OCI-M1 (cell line): ENCODE measurements at regions not wholly inside any gene's neighbourhood (a gene's known extent, or its start where the extent isn't known, plus 50 kb on each side); places are given as distances from the start of the nearest gene placed in this dataset.
A peak's percentile ranks its signal among the peaks of the same experiment; 100 is the strongest.

ENCODE experiments used
- DNase-seq: peaks from one replicate; lab custom pipeline; 2025; lab: John Stamatoyannopoulos, UW

DNA sequence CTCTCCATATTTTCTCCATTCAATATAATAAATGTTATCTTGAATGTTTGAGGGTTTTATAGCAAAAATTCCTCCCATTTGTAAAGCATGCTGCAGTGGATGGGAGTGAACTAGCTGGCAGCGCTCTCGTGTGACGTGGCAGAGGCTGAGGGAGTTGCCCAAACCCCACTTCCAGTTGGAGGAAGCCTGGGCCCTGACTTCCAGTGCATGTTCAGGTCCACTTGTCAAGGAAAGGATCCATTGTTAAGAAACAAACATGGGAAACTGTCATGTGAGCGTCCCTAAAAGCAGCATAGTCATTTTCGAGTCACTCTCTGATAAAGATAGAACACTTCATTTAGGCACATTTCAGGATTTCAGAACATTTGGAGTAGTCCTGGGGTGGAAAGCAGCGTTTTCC lies 116.6 kb downstream of the SLC25A47 start:
- no peak for DNase-seq

DNA sequence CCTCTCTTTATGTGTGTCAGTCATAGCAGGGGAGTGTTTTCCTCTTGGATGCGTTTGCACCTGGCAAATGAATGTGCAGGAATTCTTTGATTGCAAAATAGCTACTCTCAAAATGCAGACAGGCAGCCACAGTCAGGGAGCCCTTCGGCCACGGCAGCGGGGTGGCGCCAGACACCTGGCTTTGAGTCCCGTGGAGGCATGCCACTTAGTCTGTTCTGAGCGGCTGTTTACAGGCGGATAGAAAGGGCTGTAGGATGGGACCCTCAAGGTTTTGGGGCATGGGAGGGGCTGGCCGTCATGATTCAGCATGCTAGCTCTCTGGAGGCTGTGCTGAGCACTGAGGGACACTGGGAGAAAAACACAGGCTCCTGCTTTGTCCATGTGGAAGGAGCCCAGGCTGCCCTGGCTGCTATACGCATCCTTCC lies 117.1 kb downstream of the SLC25A47 start:
- DNase-seq, result peak; percentile 82

DNA sequence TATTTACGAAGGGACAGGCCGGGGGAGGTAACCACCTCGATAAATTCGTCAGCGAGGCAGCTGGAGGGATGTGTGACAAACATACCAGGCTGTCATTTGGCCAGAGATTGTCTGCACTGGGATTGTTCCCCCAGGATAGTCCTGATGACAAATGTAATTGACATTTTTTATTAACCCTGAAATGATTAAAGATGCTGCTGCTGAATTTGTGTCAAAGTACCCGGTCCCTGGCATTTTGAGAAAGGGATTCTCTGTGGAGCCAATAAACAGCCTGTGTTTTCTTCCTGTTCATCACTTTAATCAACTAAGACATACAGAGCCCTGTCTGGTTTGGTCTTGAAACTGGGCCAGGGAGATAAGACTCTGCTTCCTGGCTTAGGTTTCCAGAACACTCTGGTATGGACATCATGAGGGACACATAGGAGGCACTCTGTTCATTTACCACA lies 117.6 kb downstream of the SLC25A47 start:
- peak; percentile 55 for DNase-seq

DNA sequence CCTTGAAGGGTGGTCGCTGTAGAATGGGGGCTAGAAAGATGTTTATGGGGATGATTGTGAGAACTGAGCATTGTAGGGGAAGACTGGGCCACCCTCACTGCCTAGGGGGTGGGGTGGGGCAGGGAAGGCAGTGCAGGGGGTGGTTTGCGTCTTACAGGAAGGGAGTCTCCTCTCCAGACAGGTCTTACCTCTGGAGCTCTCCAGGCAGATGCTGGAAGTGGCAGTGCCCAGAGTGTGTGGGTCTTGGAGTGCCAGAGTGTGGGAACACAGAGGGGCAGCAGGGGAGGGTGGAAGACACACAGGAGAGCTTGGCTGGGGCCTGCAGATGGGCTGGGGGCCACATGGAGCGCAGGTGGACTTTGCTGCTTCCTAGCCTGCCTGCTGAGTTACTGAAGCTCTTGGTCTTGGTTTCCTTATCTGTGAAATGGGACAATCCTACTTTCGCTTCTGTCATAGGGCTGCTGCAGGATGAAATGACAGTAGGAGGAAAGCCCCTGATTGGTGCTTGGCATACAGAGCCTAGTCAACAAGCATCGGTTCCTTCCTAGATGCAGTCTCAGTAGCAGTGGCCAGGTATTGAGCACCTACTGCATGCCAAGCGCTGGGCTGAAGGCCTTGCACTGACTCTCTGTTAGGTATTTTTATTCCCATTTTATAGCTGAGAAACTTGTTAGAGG lies 118.3 kb downstream of the SLC25A47 start:
- no peak for DNase-seq

DNA sequence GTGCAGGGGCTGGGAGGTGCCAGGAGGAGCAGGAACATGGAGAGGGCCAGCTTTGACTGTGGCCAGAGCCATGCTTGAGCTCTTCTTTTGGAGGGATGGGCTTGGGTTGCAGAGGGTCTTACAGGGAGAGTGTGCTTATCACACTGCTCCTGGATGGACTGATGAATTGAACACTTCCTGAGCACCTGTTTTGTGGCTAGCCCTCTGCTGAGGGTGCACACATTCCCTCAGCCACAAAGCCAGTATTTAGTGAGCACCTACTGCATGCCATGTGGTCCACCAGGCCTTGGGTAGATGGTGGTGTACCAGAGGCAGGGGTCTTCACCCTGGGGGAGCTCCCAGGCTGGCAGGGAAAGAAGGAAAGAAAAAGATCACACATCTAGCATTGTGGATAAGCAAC lies 118.9 kb downstream of the SLC25A47 start:
- DNase-seq, result no peak

DNA sequence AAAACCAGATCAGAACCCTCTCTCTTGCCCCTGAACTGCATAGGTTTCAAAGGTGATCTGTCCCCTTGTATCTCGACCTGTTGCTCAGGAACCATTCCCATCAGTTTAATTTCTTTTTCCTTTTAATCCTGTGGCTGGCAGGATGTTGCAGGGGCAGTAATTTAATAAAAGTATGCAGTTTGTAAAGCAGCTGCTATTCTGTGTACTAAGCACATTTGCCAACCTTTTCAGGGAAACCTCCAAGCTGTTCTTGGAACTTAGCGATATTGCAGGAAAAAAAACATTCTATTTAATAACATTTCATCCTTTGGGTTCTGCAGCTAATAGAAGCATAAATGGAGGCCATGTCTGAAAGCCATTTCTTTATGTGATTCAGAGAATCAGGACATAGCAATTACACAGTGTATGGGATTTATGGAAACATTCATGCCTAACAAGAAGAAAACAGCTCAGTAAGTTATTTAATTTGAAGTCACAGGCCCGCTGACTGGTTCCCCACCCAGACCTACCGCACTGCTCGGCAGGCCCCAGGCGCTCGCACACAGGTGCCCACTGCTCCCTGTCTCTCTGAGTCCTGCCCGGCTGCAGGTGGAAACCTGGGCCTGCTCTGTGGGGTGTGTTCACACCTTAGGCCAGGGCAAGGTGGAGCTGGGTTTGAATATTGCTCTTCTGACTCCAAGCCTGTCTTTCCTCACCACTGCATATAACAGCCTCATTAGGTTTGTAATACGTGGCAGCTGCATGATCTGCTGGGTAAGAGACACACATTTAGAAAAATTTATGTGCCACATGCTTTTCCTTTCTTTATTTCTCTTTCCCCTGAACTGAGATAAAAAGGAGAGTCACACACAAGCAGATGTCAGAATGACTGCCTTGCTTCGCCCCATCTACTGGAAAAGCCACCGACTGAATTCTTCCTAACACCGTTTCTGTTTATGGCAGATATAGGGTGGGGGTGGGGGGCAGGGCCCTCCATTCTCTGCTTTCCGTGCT lies 119.7 kb downstream of the SLC25A47 start:
- no peak for DNase-seq

DNA sequence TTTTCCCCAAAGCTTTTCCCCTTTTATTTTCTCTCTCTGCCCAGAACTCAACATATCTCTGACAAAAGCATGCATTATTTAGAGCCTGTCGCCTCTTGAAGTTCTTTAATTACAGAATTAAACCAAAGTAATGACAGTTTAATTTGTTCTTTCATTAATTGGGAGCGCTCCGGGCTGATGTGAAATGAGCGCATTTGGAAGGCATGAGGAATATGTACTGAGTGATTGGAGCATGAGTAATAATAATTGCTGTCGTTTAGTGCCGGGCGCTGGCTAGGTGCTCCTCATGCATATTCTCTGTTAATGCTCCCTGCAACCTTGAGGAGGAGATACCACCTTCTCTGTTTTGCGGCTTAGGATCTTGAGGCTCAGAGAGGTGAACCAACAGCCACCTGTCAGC lies 120.5 kb downstream of the SLC25A47 start:
- no peak for DNase-seq

DNA sequence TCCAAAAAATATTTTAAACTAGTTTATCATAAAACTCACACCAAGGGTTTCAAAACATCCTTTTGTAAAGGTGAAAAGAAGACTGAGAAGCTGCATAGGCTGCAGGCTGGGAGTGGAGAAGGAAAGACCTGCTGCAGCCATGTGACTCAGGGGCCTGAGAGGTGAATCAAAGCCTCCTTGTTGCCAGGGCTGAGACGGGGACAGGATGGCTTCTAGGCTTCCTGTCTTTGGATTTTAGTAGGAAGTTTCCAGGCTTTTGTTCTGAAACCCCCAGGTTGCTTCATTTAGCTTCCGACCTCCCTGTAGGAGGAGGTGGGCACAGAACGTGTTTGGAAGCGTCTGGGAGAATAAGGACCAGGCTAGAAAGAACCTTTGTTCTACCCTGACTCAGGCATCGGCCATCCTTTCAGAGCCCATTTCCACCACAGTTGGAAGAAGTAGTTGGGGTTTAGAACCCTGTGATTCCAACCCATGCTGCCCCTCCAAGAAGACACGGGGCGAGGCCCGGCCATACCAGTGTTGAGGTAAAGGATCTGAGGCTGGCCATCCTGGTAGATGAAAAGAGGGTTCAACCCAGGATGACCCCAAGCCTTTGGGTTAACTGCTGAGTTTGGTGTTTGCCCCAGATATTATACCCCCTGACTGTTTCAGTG lies 122.4 kb downstream of the SLC25A47 start:
- DNase-seq, result no peak

DNA sequence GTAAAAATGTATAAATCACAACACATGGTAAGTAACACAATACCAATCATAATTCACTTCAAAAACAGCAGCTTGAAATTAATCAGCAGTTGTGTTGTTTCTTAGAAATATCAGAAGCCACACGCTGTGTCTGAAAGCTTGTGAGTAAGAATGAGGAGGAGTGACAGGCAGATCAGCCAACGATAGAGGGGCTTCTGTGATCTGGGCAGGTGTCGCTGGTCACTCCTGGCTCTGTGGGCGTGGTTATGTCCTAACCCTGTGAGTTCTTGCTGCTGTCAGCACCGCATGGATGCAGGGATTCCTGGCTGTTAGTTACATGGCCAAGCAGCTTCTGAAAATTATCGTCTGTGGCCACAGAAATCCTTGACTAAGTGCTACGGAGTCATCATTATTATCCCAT lies 123.4 kb downstream of the SLC25A47 start:
- DNase-seq, result no peak

DNA sequence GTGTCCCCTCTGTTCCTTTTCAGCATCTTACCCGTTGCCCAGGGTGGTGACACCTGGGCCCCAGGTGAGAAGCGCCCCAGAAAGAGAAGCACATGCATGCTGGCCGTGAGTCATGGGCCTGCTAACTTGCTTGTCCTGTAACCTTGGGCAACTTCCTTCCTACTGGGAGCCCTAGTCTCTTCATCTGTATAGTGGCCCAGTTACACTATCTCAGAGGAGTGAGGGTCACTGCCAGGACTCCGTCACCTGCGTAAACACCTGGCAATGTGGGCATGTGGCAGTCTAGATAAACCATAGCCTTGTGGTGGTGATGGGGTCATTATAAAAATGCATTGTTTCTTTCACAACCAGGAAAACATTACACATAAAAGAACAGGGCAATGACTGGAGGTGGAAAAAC lies 125.2 kb downstream of the SLC25A47 start:
- DNase-seq, result no peak

DNA sequence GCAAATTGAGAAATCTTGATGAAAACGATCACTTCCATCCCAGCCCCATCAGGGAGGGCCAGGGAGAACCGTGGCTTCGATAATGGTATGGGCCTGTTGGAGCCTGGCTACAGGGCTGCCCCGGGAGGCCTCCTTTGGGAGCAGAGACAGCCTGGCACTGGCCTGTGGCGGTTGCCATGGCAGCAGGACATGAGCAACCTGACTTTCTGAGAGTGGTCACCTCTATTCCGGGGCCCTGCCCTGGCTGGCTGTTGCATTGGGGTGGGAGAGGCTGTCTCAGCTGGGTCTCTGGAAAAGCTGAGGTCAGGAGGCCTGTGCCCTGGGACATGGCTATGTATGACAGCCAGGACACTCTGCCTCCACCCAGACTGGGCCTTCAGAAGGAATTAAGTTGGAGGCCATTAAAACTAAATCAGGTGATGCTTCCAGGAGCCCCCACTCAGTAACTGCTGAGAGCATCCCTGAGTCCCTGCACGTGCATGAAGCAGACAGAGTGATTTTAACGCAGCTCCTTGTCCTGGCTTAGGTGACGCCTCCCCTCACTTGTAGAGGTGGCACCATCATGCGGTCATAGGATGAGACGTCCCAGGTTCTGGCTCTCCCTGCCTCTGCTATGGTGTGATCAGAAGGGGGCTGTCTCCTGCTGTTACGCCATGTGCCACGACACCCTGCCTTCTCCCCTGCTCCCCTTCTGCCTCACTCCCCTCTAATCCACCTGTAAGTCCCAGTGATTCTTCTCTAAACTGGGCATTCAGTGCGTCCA lies 126.3 kb downstream of the SLC25A47 start:
- DNase-seq, result no peak

DNA sequence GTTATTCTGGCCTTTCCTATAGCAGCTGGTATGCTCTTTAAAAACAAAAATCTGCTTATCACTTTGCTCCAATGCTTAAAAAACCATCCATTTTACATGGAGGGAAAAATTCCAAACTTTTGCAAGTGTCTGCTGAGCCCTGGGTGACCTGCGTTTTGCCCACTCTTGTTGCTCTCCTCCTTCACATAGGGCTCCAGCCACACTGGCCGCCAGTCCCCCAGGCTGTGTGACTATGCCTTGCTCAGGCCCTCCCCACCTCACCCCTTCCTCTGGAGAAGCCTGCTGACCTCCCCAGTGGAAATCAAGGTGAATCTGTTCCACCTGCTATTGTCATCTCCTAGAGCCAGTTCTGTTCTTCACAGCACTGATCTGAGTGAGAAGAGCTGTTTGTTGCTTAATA lies 126.9 kb downstream of the SLC25A47 start:
- DNase-seq, result no peak

DNA sequence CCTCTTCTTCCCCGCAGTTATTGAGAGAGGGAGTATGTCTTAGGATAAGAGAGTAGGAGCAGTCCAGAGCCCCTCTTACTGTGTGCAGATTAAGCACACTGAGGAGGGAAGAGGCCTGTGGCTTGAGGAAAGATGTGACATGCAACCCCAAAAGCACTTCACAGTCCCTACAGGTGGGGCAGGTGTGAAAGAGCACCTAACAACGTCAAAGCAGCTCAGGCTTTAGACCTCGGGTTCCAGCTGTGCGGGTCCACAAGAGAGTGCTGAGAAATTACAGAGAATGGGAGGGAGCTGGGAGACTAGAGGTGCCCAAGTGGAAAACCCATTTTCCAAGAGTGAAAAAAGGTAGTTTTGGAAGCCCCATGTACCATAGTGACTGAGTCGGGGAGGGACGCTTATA lies 127.6 kb downstream of the SLC25A47 start:
- no peak for DNase-seq

DNA sequence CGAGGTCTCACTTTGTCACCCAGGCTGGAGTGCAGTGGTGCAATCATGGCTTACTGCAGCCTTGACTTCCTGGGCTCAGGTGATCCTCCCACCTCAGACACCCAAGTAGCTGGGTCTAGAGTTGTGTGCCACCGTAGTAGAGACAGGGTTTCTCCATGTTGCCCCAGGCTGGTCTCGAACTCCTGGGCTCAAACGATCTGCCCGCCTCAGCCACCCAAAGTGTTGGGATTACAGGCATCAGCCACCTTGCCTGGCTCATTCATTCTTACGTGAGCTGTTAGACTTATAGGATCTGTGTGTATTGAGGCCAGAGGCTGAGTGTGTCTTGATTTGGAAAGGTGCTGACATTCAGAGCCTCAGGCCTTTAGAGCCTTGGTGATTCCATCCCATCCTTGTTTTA lies 128.1 kb downstream of the SLC25A47 start:
- no peak for DNase-seq

DNA sequence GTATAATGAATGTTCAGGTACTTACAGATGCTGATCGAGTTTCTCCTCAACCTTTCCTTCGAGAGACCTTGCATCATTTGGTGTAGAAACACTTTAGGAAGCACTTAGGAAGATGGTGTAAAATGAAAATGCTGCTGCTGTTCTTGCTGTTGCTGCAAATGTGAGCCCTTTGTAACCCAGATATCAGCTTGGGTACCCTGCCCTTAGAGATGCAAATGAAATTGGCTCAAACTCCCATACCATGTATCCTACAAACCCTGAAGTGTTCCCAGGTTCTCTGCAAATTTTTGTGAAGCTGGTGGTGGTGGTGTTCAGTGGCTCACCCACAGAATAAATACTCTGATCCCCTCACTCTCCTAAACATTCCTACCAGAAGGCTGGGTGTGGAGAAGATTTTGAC lies 130.8 kb downstream of the SLC25A47 start:
- DNase-seq, result no peak

DNA sequence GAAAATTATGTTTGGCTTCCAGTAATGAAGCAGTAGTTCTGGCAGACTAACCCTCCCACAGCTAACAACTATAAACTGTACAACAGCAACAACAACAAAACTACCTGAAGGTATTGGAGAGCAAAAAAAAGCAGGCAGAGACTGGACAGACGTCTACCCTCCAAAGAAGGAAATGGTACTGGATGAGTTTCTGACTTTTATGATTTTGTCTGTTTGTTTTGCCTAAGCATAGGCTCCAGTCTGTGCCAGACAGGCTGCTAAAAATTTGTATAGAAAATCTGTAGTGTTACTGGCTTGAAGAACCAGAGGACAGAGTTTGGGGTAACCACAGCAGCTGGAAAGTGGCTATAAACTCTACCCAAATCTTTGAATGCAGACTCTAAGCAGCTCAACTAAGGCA lies 131.3 kb downstream of the SLC25A47 start:
- DNase-seq, result no peak

DNA sequence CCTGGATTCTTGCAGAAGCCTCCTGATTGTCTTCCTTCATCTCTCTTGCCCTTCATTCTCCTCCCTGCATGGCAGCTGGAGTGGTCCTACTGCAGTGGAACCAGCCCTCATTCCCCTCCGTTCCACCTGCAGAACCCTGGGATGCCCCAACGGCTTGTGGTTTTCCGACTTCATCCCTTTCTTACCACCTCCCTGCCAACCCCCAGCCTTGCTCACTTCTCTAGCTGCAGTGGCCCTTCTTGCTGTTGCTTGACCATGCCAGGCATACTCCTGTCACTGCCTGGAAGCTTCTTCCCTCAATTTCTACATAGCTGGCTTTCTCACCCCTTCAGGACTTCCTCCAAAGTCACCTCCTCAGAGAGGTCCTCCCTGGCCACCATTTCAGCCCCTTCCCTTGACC lies 123.3 kb downstream of the BEGAIN start:
- DNase-seq, result no peak

DNA sequence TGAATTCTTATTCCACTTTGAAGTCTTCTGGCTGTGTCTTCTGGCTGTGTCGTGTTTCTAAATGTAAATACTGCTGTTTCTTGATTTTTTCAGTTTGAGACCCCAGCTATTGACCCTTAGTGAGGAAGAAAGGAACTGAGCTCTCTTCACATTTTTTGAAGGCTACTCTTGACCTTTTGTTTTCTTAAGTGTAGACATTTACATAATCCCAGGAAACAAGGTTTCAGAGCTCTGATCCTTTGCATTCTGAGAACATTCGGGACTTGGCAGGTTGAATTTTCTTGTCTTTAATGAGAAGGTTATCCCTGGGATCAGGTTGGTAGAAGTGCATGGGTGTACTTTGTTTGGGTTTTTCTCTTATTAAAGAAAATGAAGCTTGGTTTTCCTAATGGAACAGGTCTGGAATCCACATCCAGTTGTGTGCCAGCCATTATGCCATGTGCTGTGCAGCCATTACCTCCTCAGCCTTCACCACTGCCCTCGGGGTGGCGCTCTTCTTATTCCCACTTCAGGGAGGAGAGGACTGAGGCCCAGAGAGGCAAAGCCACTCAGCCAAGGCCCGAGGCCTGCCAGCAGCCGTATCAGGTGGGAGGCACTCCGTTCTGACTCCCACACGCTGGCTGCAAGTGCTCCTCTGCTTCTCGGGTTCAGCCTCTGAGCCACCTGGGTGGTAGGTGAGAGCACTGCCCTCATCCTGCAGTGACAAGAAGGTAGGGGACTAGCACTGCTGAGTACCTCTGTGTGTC lies 120.9 kb downstream of the BEGAIN start:
- no peak for DNase-seq

DNA sequence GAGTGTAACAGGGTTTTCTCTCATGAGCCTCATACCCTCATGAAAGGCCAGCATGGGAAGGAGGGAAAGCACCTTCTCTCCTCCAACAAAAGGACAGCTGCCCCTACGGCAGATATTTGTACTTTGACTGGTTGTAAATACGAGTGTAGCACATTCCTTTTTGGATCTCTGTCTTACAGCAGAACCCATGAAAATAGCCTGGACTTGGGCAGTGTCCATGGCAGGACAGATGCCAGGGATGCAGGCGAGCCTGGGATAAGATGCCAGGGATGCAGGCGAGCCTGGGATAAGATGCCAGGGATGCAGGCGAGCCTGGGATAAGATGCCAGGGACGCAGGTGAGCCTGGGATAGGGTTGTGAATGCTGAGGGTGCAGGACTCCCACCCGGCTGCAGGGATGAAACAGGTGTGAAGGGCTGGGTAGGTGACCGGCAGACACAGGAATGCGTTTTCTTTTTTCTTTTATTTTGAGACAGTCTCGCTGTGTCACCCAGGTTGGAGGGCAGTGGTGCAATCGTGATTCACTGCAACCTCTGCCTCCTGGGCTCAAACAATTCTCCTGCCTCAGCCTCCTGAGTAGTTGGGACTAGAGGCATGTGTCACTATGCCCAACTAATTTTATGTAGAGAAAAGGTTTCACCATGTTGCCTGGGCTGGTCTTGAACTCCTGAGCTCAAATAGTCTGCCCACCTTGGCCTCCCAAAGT lies 120.0 kb downstream of the BEGAIN start:
- no peak for DNase-seq

DNA sequence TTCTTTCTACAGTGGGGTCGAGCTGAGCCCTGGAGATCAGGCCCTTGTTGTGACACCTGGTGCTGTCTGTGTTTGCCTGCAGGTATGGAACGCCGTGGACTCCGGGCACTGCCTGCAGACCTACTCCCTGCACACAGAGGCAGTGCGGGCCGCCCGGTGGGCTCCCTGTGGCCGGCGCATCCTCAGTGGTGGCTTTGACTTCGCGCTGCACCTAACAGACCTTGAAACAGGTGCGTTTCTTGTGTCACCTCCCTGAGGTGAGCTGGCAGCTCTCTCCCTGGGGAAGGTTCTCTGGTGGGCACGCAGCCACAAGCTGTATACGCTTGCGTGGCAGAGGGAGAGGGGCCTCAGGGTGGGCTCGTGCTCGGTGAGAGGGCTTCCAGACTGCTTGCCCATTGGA lies 119.3 kb downstream of the BEGAIN start:
- no peak for DNase-seq

DNA sequence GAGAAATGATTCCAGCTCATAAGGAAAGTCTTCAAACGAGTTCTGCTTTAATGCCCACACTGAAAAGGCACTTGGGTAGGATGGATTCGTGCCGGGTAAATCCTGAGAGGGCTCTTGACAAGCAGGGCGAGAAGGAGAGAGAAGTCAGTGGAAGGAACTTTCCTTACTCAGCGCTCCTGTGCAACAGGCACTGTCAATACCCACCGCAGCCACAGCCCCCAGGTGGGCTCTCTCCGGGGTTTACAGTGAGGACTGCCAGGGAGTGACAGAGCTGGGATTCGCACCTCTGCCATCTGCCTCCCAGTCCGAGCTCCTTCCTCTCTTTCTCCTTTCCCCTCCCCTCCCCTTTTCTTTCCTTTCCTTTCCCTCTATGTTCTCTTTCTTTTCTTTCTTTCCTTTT lies 118.7 kb downstream of the BEGAIN start:
- DNase-seq, result no peak
